ENCODE measurements at regions not wholly inside any gene's neighbourhood (a gene's known extent, or its start where the extent isn't known, plus 50 kb on each side); places are given as distances from the start of the nearest gene placed in this dataset.

DNA sequence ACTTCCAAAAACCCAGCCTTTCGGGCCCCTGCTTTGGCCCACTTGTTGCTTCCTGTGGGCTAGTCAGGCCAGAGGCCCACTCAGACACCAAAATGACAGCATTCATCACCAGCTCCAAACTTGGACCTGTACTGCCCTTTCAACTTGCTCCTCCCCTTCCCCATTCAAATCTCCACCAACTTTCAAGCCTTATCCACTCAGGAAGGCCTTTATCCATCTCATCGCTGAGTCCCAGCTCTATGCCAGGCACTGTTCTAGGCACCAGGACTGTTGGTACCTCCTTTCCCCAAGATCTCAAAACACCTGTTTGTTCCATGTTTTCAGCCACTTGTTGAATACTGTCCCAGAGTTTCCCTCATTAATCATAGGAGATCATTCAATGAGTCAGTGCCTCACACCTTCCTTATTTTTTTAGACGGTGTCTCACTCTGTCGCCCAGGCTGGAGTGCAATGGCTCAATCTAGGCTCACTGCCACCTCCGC, 1011.4 kb downstream of the UQCRFS1 start:
- H3K36me3 Mint-ChIP-seq: no peaks in the 10 kb centered on the region
- DNase-seq (no peak), ATAC-seq (no peak)
- CTCF ChIA-PET: no interaction called here
- H3K27ac Mint-ChIP-seq: no peak overlapping the region
- no peaks in the 10 kb centered on the region for H3K27me3 Mint-ChIP-seq
- peaks cover 24% of the 10 kb centered on the region for H3K9me3 Mint-ChIP-seq (ENCODE audit: low read depth)
- no peak overlapping the region for H3K4me3 Mint-ChIP-seq
- no peaks in the 10 kb centered on the region for H3K4me1 Mint-ChIP-seq

DNA sequence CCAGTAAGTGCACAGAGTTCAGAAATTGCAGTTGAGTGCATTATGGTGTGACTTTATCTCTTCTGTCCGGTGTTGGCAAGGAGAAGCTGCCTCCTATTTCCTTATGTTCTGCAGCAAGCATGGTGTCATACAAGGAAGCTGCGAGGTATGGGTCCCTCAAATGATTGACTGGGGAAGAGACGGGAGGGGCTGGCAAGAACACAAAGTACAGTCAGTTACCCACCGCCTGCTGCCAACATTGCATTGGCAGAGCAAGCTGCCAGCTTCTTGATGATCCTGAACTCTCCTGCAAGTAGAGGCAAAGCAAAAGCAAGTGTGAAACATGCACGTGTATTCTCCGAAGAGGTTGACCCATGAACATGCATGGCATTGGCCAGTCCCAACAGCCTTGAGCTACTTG, 1013.6 kb downstream of the UQCRFS1 start:
- ATAC-seq (no peak), DNase-seq (no peak)
- H3K9me3 Mint-ChIP-seq (ENCODE audit: low read depth): peaks cover 24% of the 10 kb centered on the region
- no peak overlapping the region for H3K4me3 Mint-ChIP-seq
- no peaks in the 10 kb centered on the region for H3K4me1 Mint-ChIP-seq
- no peak overlapping the region for H3K27ac Mint-ChIP-seq
- CTCF ChIA-PET: no interaction called here
- H3K36me3 Mint-ChIP-seq: no peaks in the 10 kb centered on the region
- H3K27me3 Mint-ChIP-seq: no peaks in the 10 kb centered on the region

DNA sequence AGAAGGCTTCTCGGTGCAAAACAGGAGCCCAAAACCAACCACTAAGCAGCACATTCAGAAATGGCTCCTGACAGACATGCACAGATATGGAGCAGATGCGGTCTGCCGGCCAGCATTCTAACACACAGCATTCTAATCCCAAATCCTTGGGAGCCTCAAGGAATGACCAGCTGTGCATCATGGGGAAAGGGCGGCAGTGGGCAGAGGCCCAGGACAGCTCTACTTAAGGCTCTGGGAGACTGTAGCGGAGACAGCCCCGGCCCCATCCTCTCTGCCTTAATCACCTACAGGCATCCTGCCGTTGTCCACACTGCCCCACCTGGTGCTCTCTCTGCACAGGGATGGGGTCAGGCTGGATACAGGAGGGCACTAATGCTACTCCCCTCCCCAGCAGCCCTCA, 1016.0 kb downstream of the UQCRFS1 start:
- no peak for ATAC-seq
- H3K4me3 Mint-ChIP-seq: no peak overlapping the region
- no peaks in the 10 kb centered on the region for H3K36me3 Mint-ChIP-seq
- DNase-seq: no peak
- H3K27me3 Mint-ChIP-seq: no peaks in the 10 kb centered on the region
- CTCF ChIA-PET: no interaction called here
- peaks cover 24% of the 10 kb centered on the region for H3K9me3 Mint-ChIP-seq (ENCODE audit: low read depth)
- no peak overlapping the region for H3K27ac Mint-ChIP-seq
- no peaks in the 10 kb centered on the region for H3K4me1 Mint-ChIP-seq

DNA sequence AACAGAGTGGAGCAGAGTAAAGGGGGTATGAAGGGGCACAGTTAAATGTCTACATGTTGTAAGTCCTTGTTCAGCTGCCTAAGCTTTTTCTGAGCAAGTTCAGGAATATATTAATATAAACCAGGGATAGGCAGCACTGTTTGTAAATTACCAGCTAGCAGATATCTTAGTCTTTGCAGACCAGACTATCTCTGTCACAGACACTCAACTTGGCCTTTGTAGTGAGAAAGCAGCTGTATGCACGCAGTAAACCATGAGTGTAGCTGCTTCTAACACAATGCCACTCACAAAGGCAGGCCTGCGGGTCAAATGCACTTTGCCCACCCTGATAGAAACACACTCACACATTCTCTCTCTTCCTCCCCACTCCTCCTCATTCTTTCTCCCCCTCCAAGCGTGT, 1016.9 kb downstream of the UQCRFS1 start:
- no peak for ATAC-seq
- Mint-ChIP-seq H3K27me3 (no peaks in the 10 kb centered on the region), H3K9me3 (ENCODE audit: low read depth) (peaks cover 22% of the 10 kb centered on the region), H3K27ac (no peak overlapping the region), H3K36me3 (no peaks in the 10 kb centered on the region), H3K4me1 (no peaks in the 10 kb centered on the region), H3K4me3 (no peak overlapping the region)
- CTCF ChIA-PET: no interaction called here
- DNase-seq: no peak

DNA sequence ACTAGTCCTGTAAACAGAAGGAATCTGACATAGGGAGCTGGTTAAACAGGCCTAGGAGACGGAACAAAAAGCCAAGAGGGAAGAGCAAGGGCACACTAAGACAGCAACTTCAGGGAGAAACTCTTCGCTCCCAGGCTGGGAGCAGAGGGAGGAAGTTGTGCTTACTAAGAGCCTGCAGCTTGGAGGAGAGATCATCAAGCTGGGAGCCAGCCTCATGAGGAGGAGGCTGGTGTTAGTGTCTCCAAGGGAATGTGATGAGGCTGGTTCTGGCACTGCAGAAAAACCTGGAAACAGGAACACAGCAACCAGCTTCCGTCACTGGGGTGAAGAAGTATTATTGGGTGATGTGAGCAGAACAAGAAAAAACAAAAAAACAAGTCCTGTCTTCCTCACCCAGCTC, 1027.3 kb downstream of the UQCRFS1 start:
- H3K4me3 Mint-ChIP-seq: no peak overlapping the region
- ATAC-seq (no peak), DNase-seq (no peak)
- no peaks in the 10 kb centered on the region for H3K27me3 Mint-ChIP-seq
- no peak overlapping the region for H3K27ac Mint-ChIP-seq
- CTCF ChIA-PET: interaction anchor here (0.6 kb wide), 1 partner anchor 358 kb away, joined by 4 read pairs; no protein-coding TSS in a partner anchor
- H3K4me1 Mint-ChIP-seq: no peaks in the 10 kb centered on the region
- peaks cover 6% of the 10 kb centered on the region for H3K9me3 Mint-ChIP-seq (ENCODE audit: low read depth)
- no peaks in the 10 kb centered on the region for H3K36me3 Mint-ChIP-seq

DNA sequence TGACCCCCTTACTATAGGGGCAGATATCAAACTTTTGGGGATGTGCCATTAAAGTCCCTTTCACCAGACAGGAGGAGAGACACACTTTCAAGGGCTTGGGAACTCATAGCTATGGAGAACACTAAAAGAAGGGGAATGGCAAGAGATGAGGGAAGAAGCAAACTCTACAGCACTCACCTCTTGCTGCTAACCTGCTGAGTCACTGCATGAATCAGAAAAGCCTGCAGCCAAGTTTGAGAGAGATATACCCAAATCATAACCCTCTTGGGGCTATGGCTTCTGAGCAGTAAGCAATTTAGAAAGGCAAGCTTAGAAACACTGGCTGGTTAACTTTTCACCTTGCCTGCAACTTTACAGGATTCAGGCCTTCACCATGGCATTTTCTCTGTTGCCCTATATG, 1028.0 kb downstream of the UQCRFS1 start:
- H3K4me1 Mint-ChIP-seq: no peaks in the 10 kb centered on the region
- peaks cover 6% of the 10 kb centered on the region for H3K9me3 Mint-ChIP-seq (ENCODE audit: low read depth)
- ATAC-seq (no peak), DNase-seq (no peak)
- no peak overlapping the region for H3K27ac Mint-ChIP-seq
- no peaks in the 10 kb centered on the region for H3K36me3 Mint-ChIP-seq
- CTCF ChIA-PET: no interaction called here
- no peaks in the 10 kb centered on the region for H3K27me3 Mint-ChIP-seq
- no peak overlapping the region for H3K4me3 Mint-ChIP-seq

DNA sequence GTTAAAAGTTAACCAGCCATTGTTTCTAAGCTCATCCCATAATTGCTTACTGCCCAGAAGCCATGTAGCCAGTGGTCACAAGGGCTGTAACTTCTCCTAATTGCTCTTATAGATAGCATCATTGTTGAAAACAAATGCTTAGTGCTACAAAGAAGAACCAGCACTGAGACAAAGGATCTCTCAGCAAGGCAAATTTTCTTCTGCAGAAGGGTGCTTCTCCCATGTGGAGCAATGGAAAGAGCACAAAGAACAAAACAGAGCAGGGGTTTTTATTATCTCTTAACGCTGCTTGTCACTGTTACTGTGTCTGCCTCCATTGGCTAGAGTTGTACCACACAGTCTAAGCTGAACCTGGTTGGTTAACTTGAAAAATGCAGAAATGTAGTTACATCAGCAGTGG, 1036.8 kb downstream of the UQCRFS1 start:
- CTCF ChIA-PET: no interaction called here
- ATAC-seq (no peak), DNase-seq (no peak)
- Mint-ChIP-seq H3K9me3 (ENCODE audit: low read depth) (peaks cover 11% of the 10 kb centered on the region), H3K27ac (no peak overlapping the region), H3K4me1 (no peaks in the 10 kb centered on the region), H3K36me3 (no peaks in the 10 kb centered on the region), H3K4me3 (no peak overlapping the region), H3K27me3 (no peaks in the 10 kb centered on the region)

DNA sequence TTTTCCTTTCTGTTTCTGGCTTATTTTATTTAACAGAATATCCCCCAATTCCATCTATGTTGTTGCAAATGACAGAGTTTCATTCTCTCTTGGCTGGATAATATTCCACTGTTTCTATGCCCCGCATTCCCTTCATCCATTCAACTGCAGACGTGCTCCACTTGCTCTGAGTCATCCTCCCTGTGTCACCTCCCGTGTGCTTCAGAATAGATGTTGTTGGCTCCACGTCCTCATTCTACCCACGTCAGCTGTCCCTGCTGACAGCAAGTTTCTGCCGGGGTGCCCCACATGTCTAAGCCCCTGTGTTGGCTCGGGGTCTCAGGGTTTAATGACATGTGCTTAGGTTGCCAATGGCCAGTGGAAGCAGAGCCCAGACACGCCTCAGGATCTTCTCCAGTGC, 1041.0 kb downstream of the UQCRFS1 start:
- Mint-ChIP-seq H3K9me3 (ENCODE audit: low read depth) (peaks cover 10% of the 10 kb centered on the region), H3K4me3 (no peak overlapping the region), H3K27me3 (no peaks in the 10 kb centered on the region), H3K36me3 (no peaks in the 10 kb centered on the region), H3K4me1 (no peaks in the 10 kb centered on the region), H3K27ac (no peak overlapping the region)
- CTCF ChIA-PET: no interaction called here
- ATAC-seq (no peak), DNase-seq (no peak)

DNA sequence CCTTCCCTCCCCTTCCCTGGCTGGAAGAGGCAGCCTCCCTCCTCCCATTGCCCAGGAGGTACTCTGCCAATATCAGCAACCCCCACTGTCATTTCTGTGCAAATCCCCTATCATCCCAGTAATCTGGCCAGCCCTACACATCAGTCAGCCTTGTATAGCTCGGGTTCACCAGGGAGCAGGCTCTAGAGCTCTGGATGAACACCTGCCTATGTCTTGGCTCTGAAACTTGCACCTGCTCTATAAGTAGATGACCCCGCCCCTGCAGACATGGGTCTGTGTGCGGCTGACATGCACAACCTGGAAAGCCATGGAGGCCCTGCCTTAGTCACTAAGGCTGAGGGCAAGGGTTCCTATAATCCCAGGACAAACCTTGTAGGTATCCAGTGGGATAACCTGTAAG, 1042.9 kb downstream of the UQCRFS1 start:
- Mint-ChIP-seq H3K27ac (no peak overlapping the region), H3K9me3 (ENCODE audit: low read depth) (peaks cover 4% of the 10 kb centered on the region), H3K4me1 (no peaks in the 10 kb centered on the region), H3K36me3 (no peaks in the 10 kb centered on the region), H3K27me3 (no peaks in the 10 kb centered on the region), H3K4me3 (no peak overlapping the region)
- ATAC-seq: no peak
- no peak for DNase-seq
- CTCF ChIA-PET: interaction anchor here (0.5 kb wide), 1 partner anchor 98 kb away, joined by 3 read pairs; no protein-coding TSS in a partner anchor

DNA sequence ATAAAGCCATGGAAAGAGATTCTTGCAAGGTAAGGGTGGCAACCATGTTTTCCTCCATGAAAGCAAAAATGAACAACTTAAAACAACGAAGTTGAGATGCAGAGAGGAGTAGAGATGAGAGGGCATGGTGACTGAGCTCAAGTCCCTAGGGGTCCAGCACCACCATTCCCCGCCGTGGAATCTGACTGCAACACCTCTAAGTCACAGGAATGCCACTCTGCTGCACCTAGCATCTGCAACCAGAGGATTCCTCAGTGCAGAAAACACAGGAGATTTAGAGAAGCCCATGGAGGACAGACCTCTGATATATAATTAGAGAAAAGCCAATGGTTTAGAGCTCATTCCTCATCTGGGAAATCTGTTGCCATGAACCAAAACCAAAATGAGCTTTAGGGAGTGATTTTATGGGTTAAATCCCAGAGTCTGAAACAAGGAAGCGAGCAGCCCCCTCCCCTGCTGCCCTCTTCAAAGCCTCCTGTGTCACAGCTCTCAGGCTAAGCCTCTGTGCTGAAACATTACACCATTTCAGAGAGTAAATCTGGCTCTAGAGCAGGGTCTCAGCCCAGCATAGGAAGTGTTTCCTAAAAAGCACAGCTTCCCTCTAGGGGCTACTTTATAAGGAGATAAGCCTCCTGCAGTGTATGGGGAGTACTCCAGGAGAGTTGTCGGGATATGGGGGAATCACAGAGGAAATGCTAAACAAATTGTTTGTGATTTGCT, 1043.6 kb downstream of the UQCRFS1 start:
- DNase-seq (no peak), ATAC-seq (no peak)
- H3K36me3 Mint-ChIP-seq: no peaks in the 10 kb centered on the region
- no peak overlapping the region for H3K4me3 Mint-ChIP-seq
- H3K9me3 Mint-ChIP-seq (ENCODE audit: low read depth): peaks cover 4% of the 10 kb centered on the region
- CTCF ChIA-PET: no interaction called here
- no peaks in the 10 kb centered on the region for H3K27me3 Mint-ChIP-seq
- no peak overlapping the region for H3K27ac Mint-ChIP-seq
- no peaks in the 10 kb centered on the region for H3K4me1 Mint-ChIP-seq

DNA sequence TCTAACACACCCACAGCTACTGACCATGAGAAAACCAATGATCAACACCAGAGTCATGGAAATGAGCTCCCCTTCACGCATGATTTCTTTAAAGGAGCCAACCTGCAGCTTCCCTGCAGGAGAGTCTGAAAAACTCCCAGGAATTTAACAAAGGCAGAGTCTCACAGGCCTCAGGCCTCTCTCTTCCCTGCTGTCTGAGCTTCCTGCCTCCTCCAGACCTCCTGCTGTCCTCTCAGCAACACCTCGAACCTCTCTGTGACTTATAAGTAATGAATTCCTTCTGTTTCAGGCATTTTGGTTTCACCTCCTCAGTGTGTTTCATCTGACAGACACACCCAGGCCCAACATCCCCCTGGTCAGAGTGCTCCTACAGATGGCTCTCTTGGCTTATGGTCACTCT, 1044.4 kb downstream of the UQCRFS1 start:
- no peak overlapping the region for H3K4me3 Mint-ChIP-seq

DNA sequence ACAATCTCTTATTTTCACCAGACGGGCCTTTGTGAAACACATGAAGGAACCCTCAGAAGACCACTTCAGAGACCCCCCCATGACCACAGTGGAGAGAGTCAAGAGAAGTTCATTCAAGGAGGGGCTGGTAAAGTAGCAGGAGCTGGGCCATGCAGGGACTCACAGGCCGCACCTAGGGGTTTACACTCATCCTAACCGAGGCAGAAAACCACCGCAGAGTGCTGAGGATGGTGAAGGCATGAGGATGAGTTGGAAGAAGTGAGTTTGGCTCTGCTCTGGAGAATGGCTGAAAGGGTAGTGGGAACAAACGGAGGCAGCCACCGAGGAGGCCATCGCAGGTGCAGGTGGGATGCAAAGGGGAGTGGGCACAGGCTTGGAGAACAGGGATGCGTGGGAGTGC, 1046.9 kb downstream of the UQCRFS1 start:
- CTCF ChIA-PET: no interaction called here
- Mint-ChIP-seq H3K36me3 (no peaks in the 10 kb centered on the region), H3K4me1 (no peaks in the 10 kb centered on the region), H3K27me3 (no peaks in the 10 kb centered on the region), H3K27ac (no peak overlapping the region), H3K9me3 (ENCODE audit: low read depth) (peaks cover 7% of the 10 kb centered on the region), H3K4me3 (no peak overlapping the region)
- ATAC-seq: no peak
- DNase-seq: no peak

More for the DNA sequence above, 1044.4 kb downstream of the UQCRFS1 start:
- ATAC-seq (no peak), DNase-seq (no peak)
- no peaks in the 10 kb centered on the region for H3K27me3 Mint-ChIP-seq
- CTCF ChIA-PET: no interaction called here
- H3K9me3 Mint-ChIP-seq (ENCODE audit: low read depth): peaks cover 4% of the 10 kb centered on the region
- no peaks in the 10 kb centered on the region for H3K4me1 Mint-ChIP-seq
- no peaks in the 10 kb centered on the region for H3K36me3 Mint-ChIP-seq
- H3K27ac Mint-ChIP-seq: no peak overlapping the region

DNA sequence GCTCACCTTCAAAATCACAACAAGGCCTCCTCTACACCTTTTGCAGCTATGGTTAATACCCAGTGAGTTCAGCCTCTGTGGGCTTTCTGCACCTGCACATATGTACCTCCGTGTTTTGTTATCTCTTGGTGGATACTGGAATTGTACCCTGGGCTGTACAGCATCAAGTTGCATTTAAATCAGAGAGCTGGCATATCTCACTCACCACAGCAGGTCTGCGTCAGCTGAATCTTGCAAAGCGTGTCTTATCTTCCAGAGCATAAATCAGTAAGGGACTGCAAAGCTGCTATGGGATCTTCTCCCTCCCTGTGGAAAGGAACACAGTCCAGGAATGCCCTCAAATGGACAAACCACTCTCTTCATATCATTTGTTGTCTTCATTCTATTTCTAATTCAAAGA, 1048.7 kb downstream of the UQCRFS1 start:
- no peak for DNase-seq
- Mint-ChIP-seq H3K4me3 (no peak overlapping the region), H3K27me3 (no peaks in the 10 kb centered on the region), H3K36me3 (no peaks in the 10 kb centered on the region), H3K4me1 (no peaks in the 10 kb centered on the region), H3K9me3 (ENCODE audit: low read depth) (peaks cover 13% of the 10 kb centered on the region), H3K27ac (no peak overlapping the region)
- CTCF ChIA-PET: no interaction called here
- ATAC-seq: no peak

DNA sequence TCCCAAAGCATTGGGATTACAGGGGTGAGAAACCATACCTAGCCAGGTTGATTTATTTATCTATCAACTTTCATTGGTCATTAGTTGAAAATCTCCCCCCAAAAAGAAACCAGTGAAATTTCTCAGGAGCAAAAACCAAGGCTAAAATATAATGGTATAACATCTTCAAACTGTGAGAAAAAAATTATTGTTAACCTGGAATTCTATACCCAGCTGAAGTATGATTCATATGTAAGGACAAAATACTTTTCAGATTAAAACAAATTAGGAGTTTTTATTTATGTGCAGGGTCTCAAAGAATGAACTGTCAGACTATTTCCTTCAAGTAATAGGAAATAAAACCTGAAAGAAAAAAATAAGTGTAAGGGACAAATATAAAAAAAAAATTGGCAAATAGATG, 1053.9 kb downstream of the UQCRFS1 start:
- Mint-ChIP-seq H3K27ac (no peak overlapping the region), H3K36me3 (no peaks in the 10 kb centered on the region)

DNA sequence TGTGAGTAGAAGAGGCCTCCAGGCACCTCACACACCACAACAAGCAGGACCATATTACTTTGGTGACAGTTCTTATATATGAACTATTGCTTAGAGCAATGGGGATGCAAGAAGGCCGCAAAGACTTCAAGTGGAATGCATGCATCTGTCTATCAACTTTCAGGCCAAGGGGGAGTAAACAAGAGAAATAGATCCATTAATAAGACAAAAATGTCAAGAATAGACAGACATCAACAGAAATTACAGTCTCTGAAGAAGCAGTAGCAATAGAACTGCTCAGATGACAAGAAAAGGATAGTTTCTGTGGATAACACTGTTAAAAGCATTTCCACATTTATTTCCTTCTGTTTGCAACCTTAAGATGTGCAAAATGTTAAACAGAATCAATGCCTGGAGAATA, 1057.7 kb downstream of the UQCRFS1 start:
- no peaks in the 10 kb centered on the region for H3K4me1 Mint-ChIP-seq
- H3K27ac Mint-ChIP-seq: no peak overlapping the region
- CTCF ChIA-PET: no interaction called here
- H3K27me3 Mint-ChIP-seq: no peaks in the 10 kb centered on the region
- H3K9me3 Mint-ChIP-seq (ENCODE audit: low read depth): peaks cover 7% of the 10 kb centered on the region
- H3K36me3 Mint-ChIP-seq: no peaks in the 10 kb centered on the region
- DNase-seq (no peak), ATAC-seq (no peak)
- H3K4me3 Mint-ChIP-seq: no peak overlapping the region

More for the DNA sequence above, 1053.9 kb downstream of the UQCRFS1 start:
- Mint-ChIP-seq H3K4me1 (no peaks in the 10 kb centered on the region), H3K27me3 (no peaks in the 10 kb centered on the region), H3K4me3 (no peak overlapping the region), H3K9me3 (ENCODE audit: low read depth) (peaks cover 13% of the 10 kb centered on the region)
- CTCF ChIA-PET: no interaction called here
- DNase-seq: no peak
- no peak for ATAC-seq
